SJSA1 (cell line): ENCODE measurements at regions not wholly inside any gene's neighbourhood (a gene's known extent, or its start where the extent isn't known, plus 50 kb on each side); places are given as distances from the start of the nearest gene placed in this dataset.
"Not testable (repeated sequence)": the region's sequence is repeated elsewhere in the genome, so short reads cannot be mapped to it uniquely, and the experiment has no call there.

Source experiments
- DNase-seq, 2 experiments: peaks; one replicate each; pipeline ENCODE4 v3.0.0-alpha.2; 2015 to 2020; ENCODE audit warnings: low spot score in 2 of 2, low read depth in 1 of 2
- H3K27ac ChIP-seq: fragments of 250-450 bp; sonication (Bioruptor Pico); 2 replicates; pipeline ENCODE4 v1.5.1; 2020; ENCODE audit warnings: mild to moderate bottlenecking, moderate library complexity
- H3K27me3 ChIP-seq: fragments of 250-450 bp; sonication (Bioruptor Pico); replicated peaks from 2 replicates; pipeline ENCODE4 v1.5.1; 2020; ENCODE audit warnings: mild to moderate bottlenecking, moderate library complexity
- H3K36me3 ChIP-seq: fragments of 250-450 bp; sonication (Bioruptor Pico); 2 replicates; pipeline ENCODE4 v1.5.1; 2020; ENCODE audit warnings: mild to moderate bottlenecking
- H3K4me1 ChIP-seq: fragments of 250-450 bp; sonication (Bioruptor Pico); replicated peaks from 2 replicates; pipeline ENCODE4 v1.6.1; 2021; ENCODE audit warnings: mild to moderate bottlenecking
- H3K4me3 ChIP-seq: fragments of 250-450 bp; sonication (Bioruptor Pico); 2 replicates; pipeline ENCODE4 v1.5.1; 2020; ENCODE audit warnings: mild to moderate bottlenecking
- H3K9me3 ChIP-seq: fragments of 250-450 bp; sonication (Bioruptor Pico); replicated peaks from 2 replicates; pipeline ENCODE4 v1.5.1; 2020; ENCODE audit warnings: mild to moderate bottlenecking

DNA sequence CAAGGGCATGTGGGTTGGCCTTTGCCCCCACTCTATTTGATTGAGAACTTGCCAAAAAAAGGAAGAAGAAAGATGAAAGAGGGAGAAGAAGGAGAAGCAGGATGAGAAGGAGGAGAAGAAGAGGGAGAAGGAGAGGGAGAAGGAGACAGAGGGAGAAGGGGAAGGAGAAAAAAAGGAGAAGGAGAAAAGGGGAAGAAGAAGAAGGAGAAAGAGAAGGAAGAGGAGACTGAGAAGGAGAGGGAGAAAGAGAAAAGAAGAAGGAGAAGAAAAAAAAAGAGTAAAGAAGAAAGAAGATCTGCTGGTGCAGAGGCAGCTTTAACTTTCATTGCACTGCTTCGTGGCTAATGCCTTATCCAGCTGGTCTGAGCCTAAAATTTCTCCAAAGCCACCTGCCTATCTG, 144.4 kb downstream of the ZNF22 start:
- H3K27me3 ChIP-seq, H3K27ac ChIP-seq, DNase-seq, H3K9me3 ChIP-seq, H3K4me3 ChIP-seq, H3K36me3 ChIP-seq, H3K4me1 ChIP-seq: not testable (repeated sequence)

- DNase-seq: no peak
- Histone ChIP-seq H3K4me1 (no peaks in the 10 kb centered on the region), H3K27me3 (no peaks in the 10 kb centered on the region), H3K9me3 (no peaks in the 10 kb centered on the region), H3K4me3 (no peak overlapping the region), H3K36me3 (no peaks in the 10 kb centered on the region), H3K27ac (no peak overlapping the region)
These were observed 146.3 kb downstream of the ZNF22 start for GRCh38 chr10:45147000-45147399.

DNA sequence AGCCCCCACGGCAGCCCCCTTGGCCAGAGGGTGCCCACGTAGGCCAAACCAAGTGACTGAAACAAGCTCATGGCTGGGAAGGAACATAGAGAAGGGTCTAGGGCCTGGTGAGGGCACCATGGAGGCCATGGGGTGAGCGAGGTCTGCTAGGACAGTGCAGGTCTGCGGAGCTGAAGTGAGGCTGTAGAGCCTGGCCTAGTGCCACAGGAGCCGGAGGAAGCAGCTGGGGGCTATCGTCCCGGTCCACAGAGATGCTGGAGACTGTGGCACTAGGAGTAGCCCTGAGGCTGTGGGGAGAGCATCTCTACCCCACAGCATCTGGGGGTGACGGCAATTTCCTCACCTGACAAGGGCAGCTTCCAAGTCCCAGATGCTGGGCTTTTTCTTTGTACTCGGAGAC, 150.3 kb downstream of the ZNF22 start:
- Histone ChIP-seq H3K9me3 (no peaks in the 10 kb centered on the region), H3K27me3 (no peaks in the 10 kb centered on the region), H3K36me3 (no peaks in the 10 kb centered on the region), H3K27ac (no peak overlapping the region), H3K4me1 (no peaks in the 10 kb centered on the region), H3K4me3 (no peak overlapping the region)
- DNase-seq: no peak

DNA sequence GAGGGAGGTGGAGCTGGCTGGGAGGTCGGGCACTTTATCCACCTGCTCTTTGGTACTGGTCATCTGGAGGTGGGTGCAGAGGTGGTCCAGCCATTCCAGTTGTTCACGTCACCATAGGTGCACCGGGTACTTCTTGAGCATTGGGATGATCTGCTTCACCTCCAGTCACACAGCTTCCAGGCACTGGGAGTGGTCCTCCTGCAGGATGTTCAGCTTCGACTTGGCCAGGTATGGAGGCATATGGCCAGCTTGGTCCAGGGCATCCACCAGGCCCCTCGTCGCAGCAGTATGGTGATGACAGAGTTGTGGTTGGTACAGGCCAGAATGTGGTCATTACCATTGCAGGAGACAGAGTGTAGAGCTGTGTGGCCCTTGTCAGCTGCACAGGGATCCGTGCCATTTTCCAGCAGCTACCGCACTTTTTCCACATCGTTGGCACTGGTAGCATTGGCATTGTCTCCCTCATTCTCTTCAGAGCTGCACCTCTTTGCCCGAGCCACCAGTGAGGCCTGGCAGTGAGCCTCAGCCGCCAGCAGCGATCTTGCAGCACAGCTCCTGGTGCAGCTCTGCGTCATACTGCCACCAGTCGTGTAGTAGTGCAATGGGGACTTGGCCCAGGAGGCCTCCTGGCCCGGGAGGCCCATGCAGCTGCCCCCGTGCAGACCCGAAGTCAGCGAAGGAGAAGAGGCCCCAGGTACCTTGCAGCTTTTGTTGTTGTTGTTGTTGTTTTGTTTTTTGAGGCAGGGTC, 150.9 kb downstream of the ZNF22 start:
- Histone ChIP-seq H3K4me3 (no peak overlapping the region), H3K27ac (no peak overlapping the region), H3K9me3 (no peaks in the 10 kb centered on the region), H3K4me1 (no peaks in the 10 kb centered on the region), H3K27me3 (no peaks in the 10 kb centered on the region), H3K36me3 (no peaks in the 10 kb centered on the region)
- no peak for DNase-seq

- no peak for DNase-seq
- Histone ChIP-seq H3K36me3 (no peaks in the 10 kb centered on the region), H3K4me1 (no peaks in the 10 kb centered on the region), H3K27ac (no peak overlapping the region), H3K4me3 (no peak overlapping the region), H3K9me3 (no peaks in the 10 kb centered on the region), H3K27me3 (no peaks in the 10 kb centered on the region)
These were observed 152.0 kb downstream of the ZNF22 start for GRCh38 chr10:45152726-45153125.

DNA sequence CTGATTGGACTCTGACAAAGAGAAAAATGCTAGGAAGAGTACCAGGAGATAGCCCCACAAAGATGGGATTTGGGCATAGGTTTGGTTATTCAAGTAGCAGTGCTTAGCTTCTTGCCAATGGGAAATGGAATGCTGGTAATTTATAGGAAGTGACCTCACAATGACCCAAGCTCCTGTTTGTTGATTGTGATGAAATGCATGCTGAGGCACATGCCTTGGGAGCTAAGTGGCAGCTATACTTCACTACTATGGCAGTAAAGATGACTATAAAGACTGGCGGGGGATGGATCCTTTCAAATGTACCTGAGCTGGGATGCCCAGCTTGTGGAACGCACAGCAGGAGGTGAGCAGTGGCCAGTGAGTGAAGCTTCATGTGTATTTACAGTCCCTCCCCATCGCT, 153.8 kb downstream of the ZNF22 start:
- Histone ChIP-seq H3K27me3 (no peaks in the 10 kb centered on the region), H3K4me1 (no peaks in the 10 kb centered on the region), H3K9me3 (no peaks in the 10 kb centered on the region), H3K4me3 (no peak overlapping the region), H3K36me3 (no peaks in the 10 kb centered on the region), H3K27ac (no peak overlapping the region)
- DNase-seq: no peak

DNA sequence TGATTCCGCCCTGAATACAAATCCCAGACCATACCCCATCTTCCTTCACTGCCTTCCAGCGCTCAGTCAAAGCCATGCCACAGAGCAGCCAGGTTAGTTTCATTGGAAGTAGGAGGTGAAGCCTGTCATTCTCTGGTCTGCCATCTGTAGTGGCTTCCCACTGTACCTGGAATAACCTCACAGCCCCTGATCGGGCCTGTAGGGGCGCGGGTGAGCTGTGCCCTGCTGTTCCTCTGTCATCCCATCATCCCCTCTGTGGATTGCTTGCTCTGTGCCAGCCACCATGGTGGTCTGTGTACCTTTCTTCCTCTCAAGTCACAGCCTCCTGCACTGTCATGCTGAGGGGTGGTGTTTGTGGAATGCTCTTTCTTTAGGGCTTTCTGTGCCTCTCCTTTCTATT, 155.1 kb downstream of the ZNF22 start:
- H3K27me3 ChIP-seq: no peaks in the 10 kb centered on the region

GRCh38 chr10:45160271-45160670, 155.1 kb downstream of the OR13A1 start:
- Histone ChIP-seq H3K4me3 (no peak overlapping the region), H3K9me3 (no peaks in the 10 kb centered on the region), H3K4me1 (no peaks in the 10 kb centered on the region), H3K36me3 (no peaks in the 10 kb centered on the region), H3K27me3 (no peaks in the 10 kb centered on the region), H3K27ac (no peak overlapping the region)
- DNase-seq: no peak

More for the DNA sequence above, 155.1 kb downstream of the ZNF22 start:
- no peak overlapping the region for H3K4me3 ChIP-seq
- H3K4me1 ChIP-seq: no peaks in the 10 kb centered on the region
- no peaks in the 10 kb centered on the region for H3K36me3 ChIP-seq
- H3K9me3 ChIP-seq: no peaks in the 10 kb centered on the region
- no peak overlapping the region for H3K27ac ChIP-seq
- no peak for DNase-seq

- Histone ChIP-seq H3K4me1 (no peaks in the 10 kb centered on the region), H3K36me3 (no peaks in the 10 kb centered on the region), H3K9me3 (no peaks in the 10 kb centered on the region), H3K27me3 (no peaks in the 10 kb centered on the region), H3K4me3 (no peak overlapping the region), H3K27ac (no peak overlapping the region)
- no peak for DNase-seq
These were observed 152.0 kb downstream of the OR13A1 start for GRCh38 chr10:45163315-45163975.

DNA sequence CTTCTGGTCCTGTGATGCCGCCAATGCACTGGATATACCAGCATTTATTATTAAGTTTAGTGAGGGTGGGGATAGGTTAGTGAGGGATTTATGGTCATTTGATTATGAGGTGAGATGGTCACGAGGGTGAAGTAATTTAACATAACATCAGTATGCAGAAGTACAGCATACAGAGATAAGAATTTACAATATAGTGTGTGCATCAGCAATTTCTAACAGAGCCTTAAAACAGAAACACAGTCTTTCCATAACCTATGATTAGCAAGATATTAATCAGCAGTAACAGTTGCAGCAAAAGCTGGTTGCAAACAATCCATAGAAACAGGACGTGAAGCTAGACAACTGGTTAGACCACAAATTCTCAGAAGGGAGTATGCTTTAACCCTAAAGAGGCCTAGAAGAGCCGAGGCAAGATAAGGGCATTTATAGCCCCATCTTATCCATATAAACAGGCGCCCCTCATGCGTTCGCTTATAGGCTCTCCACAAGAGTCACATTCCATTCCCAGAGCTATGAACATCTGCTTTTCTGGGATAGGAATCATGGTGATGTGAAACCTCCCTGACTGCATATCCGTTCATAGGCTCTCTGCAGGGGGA, 139.8 kb downstream of the OR13A1 start:
- H3K4me3 ChIP-seq, H3K4me1 ChIP-seq, H3K27ac ChIP-seq, H3K9me3 ChIP-seq, DNase-seq, H3K27me3 ChIP-seq, H3K36me3 ChIP-seq: not testable (repeated sequence)

DNA sequence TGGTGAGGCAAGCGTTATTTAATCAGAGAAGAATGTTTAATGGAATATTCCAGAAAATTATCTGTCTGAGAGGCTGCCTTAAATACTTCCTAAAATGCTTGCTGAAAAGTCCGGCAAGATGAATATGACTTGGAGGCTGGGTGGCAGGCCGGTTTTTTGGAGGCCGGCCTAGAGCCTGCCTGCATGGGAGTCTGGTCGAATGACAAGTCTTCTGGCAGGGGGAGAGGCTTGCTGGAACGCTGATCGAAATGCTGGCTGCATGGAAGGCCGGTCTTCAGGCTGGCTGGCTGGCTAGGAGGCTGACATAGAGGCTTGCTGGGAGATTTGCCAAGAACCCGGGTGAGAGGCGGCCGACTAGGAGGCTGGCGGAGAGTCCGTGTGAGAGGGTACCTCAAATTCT, 135.7 kb downstream of the OR13A1 start:
- no peak for DNase-seq
- Histone ChIP-seq H3K36me3 (no peaks in the 10 kb centered on the region), H3K4me3 (no peak overlapping the region), H3K9me3 (no peaks in the 10 kb centered on the region), H3K27me3 (no peaks in the 10 kb centered on the region), H3K4me1 (no peaks in the 10 kb centered on the region), H3K27ac (no peak overlapping the region)

DNA sequence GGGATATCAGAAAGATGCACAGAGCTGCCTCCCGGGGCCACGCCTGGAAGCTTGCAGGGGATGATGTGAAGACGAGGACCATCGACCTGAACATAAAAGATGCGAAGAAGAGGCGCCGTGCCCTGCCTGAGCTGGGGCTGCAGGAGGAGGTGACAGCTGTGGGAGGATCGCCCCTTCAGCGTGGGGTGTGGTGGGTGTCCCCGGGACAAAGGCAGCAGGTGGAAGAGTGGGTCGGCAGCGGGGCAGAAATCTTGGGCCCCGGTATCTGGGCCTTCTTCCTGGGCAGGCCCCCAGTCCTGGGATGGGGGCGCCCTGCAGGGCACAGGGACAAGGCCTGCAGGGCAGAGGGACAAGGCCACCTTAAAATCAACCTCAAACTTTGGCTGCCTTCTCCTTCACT, 134.9 kb downstream of the OR13A1 start:
- no peak for DNase-seq
- H3K4me3 ChIP-seq: no peak overlapping the region
- no peaks in the 10 kb centered on the region for H3K4me1 ChIP-seq

DNA sequence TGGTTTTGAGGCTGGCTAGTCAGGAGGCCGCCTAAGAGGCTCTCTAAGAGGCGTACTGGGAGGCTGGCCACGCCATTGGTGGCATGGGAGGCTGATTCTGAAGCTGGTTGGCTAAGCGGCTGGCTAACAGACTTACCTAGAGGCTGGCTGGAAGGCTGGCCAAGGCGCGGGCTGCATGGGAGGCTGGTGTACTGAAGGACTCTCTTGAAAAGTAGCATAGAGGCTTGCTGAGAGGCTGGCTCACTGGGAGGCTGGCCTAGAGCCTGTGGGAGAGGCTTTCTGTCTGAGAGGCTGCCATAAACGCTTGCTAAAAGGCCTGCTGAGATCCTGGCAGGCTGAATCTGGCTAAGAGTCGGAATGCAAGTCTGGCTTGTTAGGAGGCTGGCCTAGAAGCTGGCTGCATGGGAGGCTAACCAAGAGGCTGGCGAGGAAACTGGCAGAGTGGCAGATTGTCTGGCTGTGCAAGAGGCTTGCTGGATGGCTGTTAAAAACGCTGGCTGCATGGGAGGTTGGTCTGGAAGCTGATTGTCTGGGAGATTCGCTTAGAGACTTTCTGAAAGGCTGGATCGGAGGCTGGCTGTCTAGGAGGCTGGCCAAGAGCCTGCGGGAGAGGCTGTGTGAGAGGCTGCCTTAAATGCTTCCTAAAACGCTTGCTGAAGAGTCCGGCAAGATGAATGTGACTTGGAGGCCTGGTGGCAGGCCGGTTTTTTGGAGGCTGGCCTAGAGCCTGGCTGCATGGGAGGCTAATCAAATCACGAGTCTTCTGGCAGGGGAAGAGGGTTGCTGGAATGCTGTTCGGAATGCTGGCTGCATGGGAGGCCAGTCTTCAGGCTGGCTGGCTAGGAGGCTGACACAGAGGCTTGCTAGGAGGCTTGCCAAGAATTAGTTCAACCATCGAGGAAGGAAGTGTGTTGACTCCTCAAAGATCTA, 134.2 kb downstream of the OR13A1 start:
- no peaks in the 10 kb centered on the region for H3K27me3 ChIP-seq
- no peak for DNase-seq
- no peak overlapping the region for H3K27ac ChIP-seq
- no peaks in the 10 kb centered on the region for H3K36me3 ChIP-seq
- H3K4me3 ChIP-seq: no peak overlapping the region
- no peaks in the 10 kb centered on the region for H3K4me1 ChIP-seq
- no peaks in the 10 kb centered on the region for H3K9me3 ChIP-seq

More for the DNA sequence above, 134.9 kb downstream of the OR13A1 start:
- Histone ChIP-seq H3K27ac (no peak overlapping the region), H3K9me3 (no peaks in the 10 kb centered on the region), H3K36me3 (no peaks in the 10 kb centered on the region), H3K27me3 (no peaks in the 10 kb centered on the region)

GRCh38 chr10:45183174-45183573, 132.2 kb downstream of the OR13A1 start:
- no peak for DNase-seq
- Histone ChIP-seq H3K4me1 (no peaks in the 10 kb centered on the region), H3K4me3 (no peak overlapping the region), H3K9me3 (no peaks in the 10 kb centered on the region), H3K27ac (no peak overlapping the region), H3K36me3 (no peaks in the 10 kb centered on the region), H3K27me3 (no peaks in the 10 kb centered on the region)
